Neural progenitor cell (in vitro differentiated cells): ENCODE measurements at regions not wholly inside any gene's neighbourhood (a gene's known extent, or its start where the extent isn't known, plus 50 kb on each side); places are given as distances from the start of the nearest gene placed in this dataset.

Source experiments
- DNase-seq: peaks from one replicate; pipeline ENCODE4 v3.0.0-alpha.2; 2016; ENCODE audit warnings: low spot score
- H2AFZ ChIP-seq: fragments of 200-600 bp; sonication (generic); replicated peaks from 2 replicates; pipeline ENCODE4 v1.6.1; 2016; ENCODE audit warnings: antibody characterized with exemption
- H3F3A ChIP-seq: fragments of 200-600 bp; sonication (generic); 2 replicates; pipeline ENCODE4 v1.6.1; 2016; ENCODE audit warnings: antibody characterized with exemption, low read depth
- H3K27ac ChIP-seq: fragments of 200-600 bp; sonication (generic); 2 replicates; pipeline ENCODE4 v1.5.1; 2016; ENCODE audit warnings: mild to moderate bottlenecking
- H3K27me3 ChIP-seq: fragments of 200-600 bp; sonication (generic); 2 replicates; pipeline ENCODE4 v1.6.1; 2016; ENCODE audit warnings: mild to moderate bottlenecking, moderate library complexity
- H3K36me3 ChIP-seq: fragments of 200-600 bp; sonication (generic); 2 replicates; pipeline ENCODE4 v1.5.1; 2016
- H3K4me1 ChIP-seq: fragments of 200-600 bp; sonication (generic); 2 replicates; pipeline ENCODE4 v1.6.1; 2016; ENCODE audit warnings: mixed run types
- H3K4me2 ChIP-seq: fragments of 200-600 bp; sonication (generic); 2 replicates; pipeline ENCODE4 v1.6.1; 2016
- H3K4me3 ChIP-seq: fragments of 200-600 bp; sonication (generic); 2 replicates; pipeline ENCODE4 v1.5.1; 2016
- H3K79me2 ChIP-seq: fragments of 200-600 bp; sonication (generic); 2 replicates; pipeline ENCODE4 v1.6.1; 2016; ENCODE audit warnings: low read depth
- H3K9ac ChIP-seq: fragments of 200-600 bp; sonication (generic); 2 replicates; pipeline ENCODE4 v1.6.1; 2016
- H3K9me3 ChIP-seq: fragments of 200-600 bp; sonication (generic); 2 replicates; pipeline ENCODE4 v1.5.1; 2016; ENCODE audit warnings: low read depth
- H4K20me1 ChIP-seq: fragments of 200-600 bp; sonication (generic); 2 replicates; pipeline ENCODE4 v1.6.1; 2016; ENCODE audit warnings: low read depth
- H3K27ac Mint-ChIP-seq: 3 replicates; pipeline ENCODE4 v1.8.0; 2021; ENCODE audit warnings: mixed read lengths
- H3K27me3 Mint-ChIP-seq: 2 replicates; pipeline ENCODE4 v1.8.0; 2022; ENCODE audit warnings: low read depth, mild to moderate bottlenecking, inconsistent platforms, moderate library complexity, mixed read lengths; ENCODE audit not compliant: insufficient read depth
- H3K36me3 Mint-ChIP-seq: 3 replicates; pipeline ENCODE4 v1.8.0; 2021; ENCODE audit warnings: mixed read lengths
- H3K4me1 Mint-ChIP-seq: 3 replicates; pipeline ENCODE4 v1.8.0; 2021; ENCODE audit warnings: mixed read lengths
- H3K4me3 Mint-ChIP-seq: 3 replicates; pipeline ENCODE4 v1.8.0; 2021; ENCODE audit warnings: mild to moderate bottlenecking, moderate library complexity, mixed read lengths
- H3K9me3 Mint-ChIP-seq: 3 replicates; pipeline ENCODE4 v1.8.0; 2020; ENCODE audit warnings: mixed read lengths
- CTCF ChIP-seq: fragments of 200-600 bp; sonication (generic); IDR thresholded peaks from 2 replicates; pipeline ENCODE4 v1.5.1; 2017; ENCODE audit warnings: antibody characterized with exemption, mild to moderate bottlenecking
- EZH2 ChIP-seq: fragments of 200-600 bp; sonication (generic); IDR thresholded peaks from 2 replicates; pipeline ENCODE4 v1.6.1; 2017; ENCODE audit warnings: antibody characterized with exemption, mild to moderate bottlenecking, moderate library complexity
- EZH2phosphoT487 ChIP-seq: fragments of 200-600 bp; sonication (generic); IDR thresholded peaks from 2 replicates; pipeline ENCODE4 v1.6.1; 2017; ENCODE audit warnings: antibody characterized with exemption

- Mint-ChIP-seq H3K27ac (no peak overlapping the region), H3K4me1 (peaks cover 2% of the 10 kb centered on the region), H3K9me3 (no peaks in the 10 kb centered on the region), H3K27me3 (peaks cover 10% of the 10 kb centered on the region), H3K4me3 (no peak overlapping the region), H3K36me3 (no peaks in the 10 kb centered on the region)
- H3K4me3 ChIP-seq, result no peak overlapping the region
- H3K9me3 ChIP-seq, result no peaks in the 10 kb centered on the region
- no peak overlapping the region for H3K27ac ChIP-seq
- no peaks in the 10 kb centered on the region for H3K36me3 ChIP-seq
- DNase-seq, result no peak
- H3K27me3 ChIP-seq, result no peaks in the 10 kb centered on the region
- H3K4me1 ChIP-seq, result peaks cover 10% of the 10 kb centered on the region
- no peak overlapping the region for H2AFZ ChIP-seq
- no peak overlapping the region for H3K9ac ChIP-seq
- no peaks in the 10 kb centered on the region for H4K20me1 ChIP-seq
- H3F3A ChIP-seq, result no peaks in the 10 kb centered on the region
- H3K79me2 ChIP-seq, result no peaks in the 10 kb centered on the region
- H3K4me2 ChIP-seq, result no peak overlapping the region
- TF ChIP-seq EZH2phosphoT487 (no peak), EZH2 (no peak), CTCF (no peak)
Observed at GRCh38 chr14:98726585-98727405, 545.2 kb downstream of the BCL11B start.

- no peak overlapping the region for H3K4me2 ChIP-seq
- no peak for DNase-seq
- Mint-ChIP-seq H3K27ac (no peak overlapping the region), H3K4me1 (peaks cover 2% of the 10 kb centered on the region), H3K4me3 (no peak overlapping the region), H3K27me3 (peaks cover 8% of the 10 kb centered on the region), H3K9me3 (no peaks in the 10 kb centered on the region), H3K36me3 (no peaks in the 10 kb centered on the region)
- H3K4me3 ChIP-seq, result no peak overlapping the region
- H3K9ac ChIP-seq, result no peak overlapping the region
- peaks cover 10% of the 10 kb centered on the region for H3K4me1 ChIP-seq
- no peaks in the 10 kb centered on the region for H4K20me1 ChIP-seq
- no peaks in the 10 kb centered on the region for H3K27me3 ChIP-seq
- H2AFZ ChIP-seq, result no peak overlapping the region
- no peaks in the 10 kb centered on the region for H3K9me3 ChIP-seq
- TF ChIP-seq EZH2 (no peak), EZH2phosphoT487 (no peak), CTCF (no peak)
- no peaks in the 10 kb centered on the region for H3F3A ChIP-seq
- no peaks in the 10 kb centered on the region for H3K36me3 ChIP-seq
- H3K27ac ChIP-seq, result no peak overlapping the region
- no peaks in the 10 kb centered on the region for H3K79me2 ChIP-seq
Observed at GRCh38 chr14:98728024-98728423, 544.0 kb downstream of the BCL11B start.

GRCh38 chr14:98728836-98729235 lies 543.2 kb downstream of the BCL11B start:
- Histone ChIP-seq H3K27me3 (no peaks in the 10 kb centered on the region), H3K27ac (no peak overlapping the region), H3K79me2 (no peaks in the 10 kb centered on the region)

More at GRCh38 chr14:98728836-98729235, 543.2 kb downstream of the BCL11B start:
- Histone ChIP-seq H3K36me3 (no peaks in the 10 kb centered on the region), H2AFZ (no peak overlapping the region), H3K9ac (no peak overlapping the region), H3K9me3 (no peaks in the 10 kb centered on the region), H3K4me2 (no peak overlapping the region), H3F3A (no peaks in the 10 kb centered on the region), H3K4me1 (peaks cover 10% of the 10 kb centered on the region), H3K4me3 (no peak overlapping the region), H4K20me1 (no peaks in the 10 kb centered on the region)
- Mint-ChIP-seq H3K36me3 (no peaks in the 10 kb centered on the region), H3K4me3 (peak overlapping the region; percentile 5), H3K4me1 (peaks cover 2% of the 10 kb centered on the region), H3K9me3 (no peaks in the 10 kb centered on the region), H3K27ac (no peak overlapping the region), H3K27me3 (peaks cover 8% of the 10 kb centered on the region)
- TF ChIP-seq CTCF (no peak), EZH2phosphoT487 (no peak), EZH2 (no peak)
- DNase-seq, result no peak
